Mesendoderm (in vitro differentiated cells): ENCODE measurements at regions not wholly inside any gene's neighbourhood (a gene's known extent, or its start where the extent isn't known, plus 50 kb on each side); places are given as distances from the start of the nearest gene placed in this dataset.

Source experiments
- DNase-seq: peaks from one replicate; pipeline ENCODE4 v3.0.0; 2013
- H2AK5ac ChIP-seq: 2 replicates; pipeline ENCODE4 v1.6.1; 2013; ENCODE audit warnings: low read length, inconsistent platforms
- H2BK120ac ChIP-seq: 2 replicates; pipeline ENCODE4 v1.6.1; 2013; ENCODE audit warnings: low read depth, mild to moderate bottlenecking, low read length, moderate library complexity, mixed read lengths
- H2BK15ac ChIP-seq: replicated peaks from 2 replicates; pipeline ENCODE4 v1.6.1; 2013; ENCODE audit warnings: low read depth, mild to moderate bottlenecking, moderate library complexity
- H2BK5ac ChIP-seq: 2 replicates; pipeline ENCODE4 v1.6.1; 2013; ENCODE audit warnings: low read length, inconsistent platforms
- H3K18ac ChIP-seq: 2 replicates; pipeline ENCODE4 v1.6.1; 2013; ENCODE audit warnings: mild to moderate bottlenecking, low read length, mixed read lengths
- H3K23ac ChIP-seq: one replicate; pipeline ENCODE4 v1.6.1; 2013; ENCODE audit warnings: low read length
- H3K27ac ChIP-seq: 2 replicates; pipeline ENCODE4 v1.5.1; 2013; ENCODE audit warnings: low read depth, mild to moderate bottlenecking, inconsistent platforms, low read length, moderate library complexity
- H3K27me3 ChIP-seq: 2 replicates; pipeline ENCODE4 v1.6.1; 2013; ENCODE audit warnings: low read length, control low read depth, mild to moderate bottlenecking, inconsistent platforms; ENCODE audit not compliant: insufficient read depth, poor library complexity
- H3K36me3 ChIP-seq: 2 replicates; pipeline ENCODE4 v1.6.1; 2013; ENCODE audit warnings: low read length, inconsistent platforms; ENCODE audit not compliant: control insufficient read depth, insufficient read depth
- H3K4ac ChIP-seq: one replicate; pipeline ENCODE4 v1.6.1; 2013; ENCODE audit warnings: low read depth, mild to moderate bottlenecking, low read length, moderate library complexity
- H3K4me1 ChIP-seq: 2 replicates; pipeline ENCODE4 v1.6.1; 2013; ENCODE audit warnings: low read depth, low read length, inconsistent platforms; ENCODE audit not compliant: control insufficient read depth
- H3K4me2 ChIP-seq: 2 replicates; pipeline ENCODE4 v1.6.1; 2013; ENCODE audit warnings: low read length
- H3K4me3 ChIP-seq: 2 replicates; pipeline ENCODE4 v1.5.1; 2013; ENCODE audit warnings: mild to moderate bottlenecking, low read length
- H3K56ac ChIP-seq: one replicate; pipeline ENCODE4 v1.6.1; 2013; ENCODE audit warnings: low read length
- H3K79me1 ChIP-seq: 2 replicates; pipeline ENCODE4 v1.6.1; 2013; ENCODE audit warnings: low read length, inconsistent platforms
- H3K79me2 ChIP-seq: 2 replicates; pipeline ENCODE4 v1.6.1; 2013; ENCODE audit warnings: mild to moderate bottlenecking, low read length; ENCODE audit not compliant: control insufficient read depth, insufficient read depth
- H3K9ac ChIP-seq: 2 replicates; pipeline ENCODE4 v1.6.1; 2013; ENCODE audit warnings: low read length, inconsistent platforms
- H4K5ac ChIP-seq: one replicate; pipeline ENCODE4 v1.6.1; 2013; ENCODE audit warnings: low read length
- H4K8ac ChIP-seq: one replicate; pipeline ENCODE4 v1.6.1; 2013; ENCODE audit warnings: low read depth, mild to moderate bottlenecking, control low read depth, low read length, moderate library complexity
- WGBS: extraction: QIAGEN DNeasy Blood & Tissue Kit; methylation state at CpG from one replicate; pipeline ENCODE4 v1.1.7; 2013; ENCODE audit warnings: low lambda C conversion rate, missing lambda C conversion rate; ENCODE audit not compliant: insufficient coverage; ENCODE audit errors: extremely low coverage; 5-methylcytosine and 5-hydroxymethylcytosine counted together

GRCh38 chr4:11881364-11881763 lies 452.7 kb upstream of the HS3ST1 start:
- Histone ChIP-seq H4K8ac (no peak overlapping the region), H2BK5ac (no peak overlapping the region), H3K56ac (no peak overlapping the region), H2AK5ac (no peak overlapping the region), H3K27ac (no peak overlapping the region), H3K4ac (no peak overlapping the region), H3K79me1 (no peaks in the 10 kb centered on the region), H4K5ac (no peak overlapping the region), H3K27me3 (no peaks in the 10 kb centered on the region), H3K4me3 (no peak overlapping the region), H3K23ac (no peak overlapping the region), H2BK120ac (no peak overlapping the region), H3K79me2 (no peaks in the 10 kb centered on the region), H3K4me2 (no peak overlapping the region), H3K18ac (no peak overlapping the region), H3K4me1 (no peaks in the 10 kb centered on the region), H3K9ac (no peak overlapping the region), H2BK15ac (no peak overlapping the region), H3K36me3 (no peaks in the 10 kb centered on the region)
- no peak for DNase-seq

DNA sequence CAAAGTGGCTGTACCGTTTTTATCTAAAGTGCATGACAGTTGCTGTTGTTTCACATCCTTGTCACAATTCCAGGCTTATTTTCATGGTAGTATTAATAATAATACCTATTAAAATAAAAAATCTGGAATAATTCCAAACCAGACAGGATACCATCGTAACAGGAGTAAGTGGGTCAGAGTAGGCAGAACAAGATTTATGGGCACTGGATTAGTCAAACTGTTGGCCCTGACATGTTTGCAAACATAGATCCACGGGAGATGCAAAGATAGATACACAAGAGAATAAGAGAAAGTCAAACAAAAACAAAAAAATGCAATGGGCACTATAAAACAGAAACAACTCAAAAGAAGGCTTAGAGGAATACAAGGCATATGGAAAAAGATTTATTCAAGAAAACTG lies 449.5 kb upstream of the HS3ST1 start:
- Histone ChIP-seq H4K8ac (no peak overlapping the region), H3K4me3 (no peak overlapping the region), H3K4me1 (no peaks in the 10 kb centered on the region), H2BK15ac (no peak overlapping the region), H3K79me1 (no peaks in the 10 kb centered on the region), H3K79me2 (no peaks in the 10 kb centered on the region), H3K4ac (no peak overlapping the region), H3K27ac (no peak overlapping the region), H2BK5ac (no peak overlapping the region), H3K4me2 (no peak overlapping the region), H2AK5ac (no peak overlapping the region), H3K56ac (no peak overlapping the region), H3K23ac (no peak overlapping the region), H3K36me3 (no peaks in the 10 kb centered on the region), H3K27me3 (no peaks in the 10 kb centered on the region), H3K18ac (no peak overlapping the region), H2BK120ac (no peak overlapping the region), H3K9ac (no peak overlapping the region), H4K5ac (no peak overlapping the region)
- WGBS: no CpG with 5 or more reads among the region's 3 CpGs
- no peak for DNase-seq

- no peak overlapping the region for H2BK15ac ChIP-seq
- H2BK5ac ChIP-seq: no peak overlapping the region
- H3K4me2 ChIP-seq: no peak overlapping the region
- no peak overlapping the region for H3K18ac ChIP-seq
- no peak overlapping the region for H2BK120ac ChIP-seq
- no peaks in the 10 kb centered on the region for H3K79me2 ChIP-seq
- H3K27ac ChIP-seq: no peak overlapping the region
- no peak overlapping the region for H3K23ac ChIP-seq
- H4K8ac ChIP-seq: no peak overlapping the region
- no peaks in the 10 kb centered on the region for H3K79me1 ChIP-seq
- no peak overlapping the region for H3K56ac ChIP-seq
- H3K36me3 ChIP-seq: no peaks in the 10 kb centered on the region
- H3K4me1 ChIP-seq: no peaks in the 10 kb centered on the region
- DNase-seq: no peak
- no peak overlapping the region for H4K5ac ChIP-seq
- H3K27me3 ChIP-seq: no peaks in the 10 kb centered on the region
- H3K4ac ChIP-seq: no peak overlapping the region
- H3K9ac ChIP-seq: no peak overlapping the region
- no peak overlapping the region for H3K4me3 ChIP-seq
- H2AK5ac ChIP-seq: no peak overlapping the region
Observed at GRCh38 chr4:11876104-11876503, 447.4 kb upstream of the HS3ST1 start.

GRCh38 chr4:11869191-11869870 lies 440.6 kb upstream of the HS3ST1 start:
- no CpG with 5 or more reads among the region's 6 CpGs for WGBS
- no peak overlapping the region for H3K4ac ChIP-seq
- H2BK120ac ChIP-seq: no peak overlapping the region
- no peak overlapping the region for H4K8ac ChIP-seq
- H3K9ac ChIP-seq: no peak overlapping the region
- no peaks in the 10 kb centered on the region for H3K79me2 ChIP-seq
- H3K4me1 ChIP-seq: no peaks in the 10 kb centered on the region
- H3K27ac ChIP-seq: no peak overlapping the region
- no peak overlapping the region for H2BK5ac ChIP-seq
- H4K5ac ChIP-seq: no peak overlapping the region
- no peaks in the 10 kb centered on the region for H3K27me3 ChIP-seq
- no peak overlapping the region for H3K4me3 ChIP-seq
- no peak overlapping the region for H2BK15ac ChIP-seq
- no peak overlapping the region for H3K4me2 ChIP-seq
- no peaks in the 10 kb centered on the region for H3K79me1 ChIP-seq
- DNase-seq: no peak
- no peaks in the 10 kb centered on the region for H3K36me3 ChIP-seq
- no peak overlapping the region for H3K56ac ChIP-seq
- H3K18ac ChIP-seq: no peak overlapping the region
- H2AK5ac ChIP-seq: no peak overlapping the region
- H3K23ac ChIP-seq: no peak overlapping the region

- Histone ChIP-seq H3K4me2 (no peak overlapping the region), H3K23ac (no peak overlapping the region)
Observed at GRCh38 chr4:11866391-11866790, 437.7 kb upstream of the HS3ST1 start.

GRCh38 chr4:11860996-11861395 lies 432.3 kb upstream of the HS3ST1 start:
- Histone ChIP-seq H2BK5ac (no peak overlapping the region), H2AK5ac (no peak overlapping the region), H2BK120ac (no peak overlapping the region), H3K36me3 (no peaks in the 10 kb centered on the region), H3K4me1 (peaks cover 7% of the 10 kb centered on the region), H2BK15ac (no peak overlapping the region), H3K27me3 (no peaks in the 10 kb centered on the region), H4K8ac (no peak overlapping the region), H3K9ac (no peak overlapping the region), H3K4me3 (no peak overlapping the region), H3K4ac (no peak overlapping the region), H3K23ac (no peak overlapping the region), H3K79me2 (no peaks in the 10 kb centered on the region), H3K18ac (no peak overlapping the region), H3K56ac (no peak overlapping the region), H3K4me2 (no peak overlapping the region), H4K5ac (no peak overlapping the region), H3K27ac (no peak overlapping the region), H3K79me1 (no peaks in the 10 kb centered on the region)
- WGBS: no CpG with 5 or more reads among the region's 1 CpG
- no peak for DNase-seq

More at GRCh38 chr4:11866391-11866790, 437.7 kb upstream of the HS3ST1 start:
- Histone ChIP-seq H3K27me3 (no peaks in the 10 kb centered on the region), H3K4me1 (no peaks in the 10 kb centered on the region), H2BK120ac (no peak overlapping the region), H3K27ac (no peak overlapping the region), H4K8ac (no peak overlapping the region), H3K4ac (no peak overlapping the region), H3K18ac (no peak overlapping the region), H2BK15ac (no peak overlapping the region), H4K5ac (no peak overlapping the region), H3K36me3 (no peaks in the 10 kb centered on the region), H3K79me2 (no peaks in the 10 kb centered on the region), H3K56ac (no peak overlapping the region), H2BK5ac (no peak overlapping the region), H3K79me1 (no peaks in the 10 kb centered on the region), H3K4me3 (no peak overlapping the region), H3K9ac (no peak overlapping the region), H2AK5ac (no peak overlapping the region)
- DNase-seq: no peak
- WGBS: no CpG with 5 or more reads among the region's 1 CpG
